MM.1S (cell line): ENCODE measurements at regions not wholly inside any gene's neighbourhood (a gene's known extent, or its start where the extent isn't known, plus 50 kb on each side); places are given as distances from the start of the nearest gene placed in this dataset.

Source experiments
- DNase-seq: peaks from one replicate; pipeline ENCODE4 v3.0.0-alpha.2; 2015
- H2AFZ ChIP-seq: fragments of 300-600 bp; sonication (generic); 2 replicates; pipeline ENCODE4 v1.6.0; 2016; ENCODE audit warnings: antibody characterized with exemption, low read length
- H3F3A ChIP-seq: fragments of 300-600 bp; sonication (generic); 2 replicates; pipeline ENCODE4 v1.6.1; 2016; ENCODE audit warnings: mild to moderate bottlenecking, antibody characterized with exemption, low read length, moderate library complexity, mixed read lengths; ENCODE audit not compliant: insufficient read depth
- H3K27ac ChIP-seq: fragments of 300-600 bp; sonication (generic); 2 replicates; pipeline ENCODE4 v1.5.1; 2016; ENCODE audit warnings: mild to moderate bottlenecking, low read length
- H3K27me3 ChIP-seq: fragments of 300-600 bp; sonication (generic); replicated peaks from 2 replicates; pipeline ENCODE4 v1.6.0; 2016; ENCODE audit warnings: low read length; ENCODE audit not compliant: insufficient read depth
- H3K36me3 ChIP-seq: fragments of 300-600 bp; sonication (generic); replicated peaks from 2 replicates; pipeline ENCODE4 v1.6.1; 2016; ENCODE audit warnings: mild to moderate bottlenecking, low read length, mixed read lengths; ENCODE audit not compliant: insufficient read depth
- H3K4me1 ChIP-seq: fragments of 300-600 bp; sonication (generic); 2 replicates; pipeline ENCODE4 v1.6.1; 2016; ENCODE audit warnings: low read length, mixed read lengths
- H3K4me2 ChIP-seq: fragments of 300-600 bp; sonication (generic); 2 replicates; pipeline ENCODE4 v1.6.0; 2016; ENCODE audit warnings: low read depth, low read length
- H3K4me3 ChIP-seq: fragments of 300-600 bp; sonication (generic); 2 replicates; pipeline ENCODE4 v1.5.1; 2016; ENCODE audit warnings: low read length, mixed read lengths
- H3K79me2 ChIP-seq: fragments of 300-600 bp; sonication (generic); 2 replicates; pipeline ENCODE4 v1.6.1; 2016; ENCODE audit warnings: mixed run types, low read length, mixed read lengths
- H3K9ac ChIP-seq: fragments of 300-600 bp; sonication (generic); 2 replicates; pipeline ENCODE4 v1.6.1; 2016; ENCODE audit warnings: low read length, mixed read lengths
- H3K9me2 ChIP-seq: fragments of 300-600 bp; sonication (generic); replicated peaks from 2 replicates; pipeline ENCODE4 v1.6.1; 2016; ENCODE audit warnings: mild to moderate bottlenecking, low read length, mixed read lengths; ENCODE audit not compliant: insufficient read depth
- H3K9me3 ChIP-seq: fragments of 300-600 bp; sonication (generic); replicated peaks from 2 replicates; pipeline ENCODE4 v1.6.1; 2016; ENCODE audit warnings: mild to moderate bottlenecking, low read length, mixed read lengths; ENCODE audit not compliant: insufficient read depth
- H4K20me1 ChIP-seq: fragments of 300-600 bp; sonication (generic); 2 replicates; pipeline ENCODE4 v1.6.1; 2016; ENCODE audit warnings: mild to moderate bottlenecking, low read length, moderate library complexity, mixed read lengths; ENCODE audit not compliant: insufficient read depth
- CTCF ChIP-seq: fragments of 300-600 bp; sonication (generic); IDR thresholded peaks from 2 replicates; pipeline ENCODE4 v1.5.1; 2016; ENCODE audit warnings: antibody characterized with exemption, low read length, mixed read lengths
- EZH2 ChIP-seq: fragments of 300-600 bp; sonication (generic); optimal IDR thresholded peaks from 2 replicates; pipeline ENCODE3; 2017; ENCODE audit warnings: low read depth, mild to moderate bottlenecking, antibody characterized with exemption, low read length, mixed read lengths
- EZH2phosphoT487 ChIP-seq: fragments of 300-600 bp; sonication (generic); IDR thresholded peaks from 2 replicates; pipeline ENCODE4 v1.6.1; 2018; ENCODE audit warnings: antibody characterized with exemption, low read length

DNA sequence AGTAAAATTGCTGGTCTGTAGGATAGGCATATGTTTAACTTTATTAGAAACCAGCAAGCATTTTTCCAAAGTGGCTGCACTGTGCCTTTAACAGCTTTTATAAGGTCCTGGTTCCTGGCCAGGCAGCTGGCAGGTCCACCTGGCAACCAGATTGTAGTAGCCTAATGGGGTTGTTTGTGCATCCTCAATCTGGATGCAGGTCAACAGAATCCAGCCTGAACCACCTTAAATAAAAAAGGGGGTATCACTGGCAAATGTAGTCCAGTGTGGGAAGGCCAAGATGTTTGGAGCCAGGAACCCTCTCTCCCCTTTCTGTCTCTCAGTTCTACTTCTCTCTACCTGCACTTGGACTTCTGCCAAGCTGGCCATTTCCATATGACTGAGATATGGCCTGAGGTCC lies 200.3 kb downstream of the ZNF621 start:
- no peaks in the 10 kb centered on the region for H3K4me1 ChIP-seq
- H3K4me3 ChIP-seq, result no peak overlapping the region
- H3K9me3 ChIP-seq, result no peaks in the 10 kb centered on the region
- H2AFZ ChIP-seq, result no peak overlapping the region
- no peak overlapping the region for H3K9ac ChIP-seq
- H3F3A ChIP-seq, result no peaks in the 10 kb centered on the region
- DNase-seq, result no peak
- H3K9me2 ChIP-seq, result no peaks in the 10 kb centered on the region
- no peak overlapping the region for H3K4me2 ChIP-seq
- H3K36me3 ChIP-seq, result no peaks in the 10 kb centered on the region
- H4K20me1 ChIP-seq, result no peaks in the 10 kb centered on the region
- H3K79me2 ChIP-seq, result no peaks in the 10 kb centered on the region
- H3K27me3 ChIP-seq, result no peaks in the 10 kb centered on the region
- H3K27ac ChIP-seq, result no peak overlapping the region
- no peak for TF ChIP-seq CTCF
- TF ChIP-seq EZH2, result no peak
- TF ChIP-seq EZH2phosphoT487, result no peak

GRCh38 chr3:40731445-40731844 lies 206.7 kb downstream of the ZNF621 start:
- no peaks in the 10 kb centered on the region for H3K4me1 ChIP-seq
- H3F3A ChIP-seq, result no peaks in the 10 kb centered on the region
- no peak overlapping the region for H2AFZ ChIP-seq
- H4K20me1 ChIP-seq, result no peaks in the 10 kb centered on the region
- no peaks in the 10 kb centered on the region for H3K9me2 ChIP-seq
- H3K4me2 ChIP-seq, result no peak overlapping the region
- H3K27ac ChIP-seq, result no peak overlapping the region
- H3K9ac ChIP-seq, result no peak overlapping the region
- no peaks in the 10 kb centered on the region for H3K9me3 ChIP-seq
- H3K36me3 ChIP-seq, result no peaks in the 10 kb centered on the region
- no peak overlapping the region for H3K4me3 ChIP-seq
- DNase-seq, result no peak
- no peaks in the 10 kb centered on the region for H3K27me3 ChIP-seq
- no peak for TF ChIP-seq CTCF
- TF ChIP-seq EZH2phosphoT487, result no peak
- TF ChIP-seq EZH2, result no peak
- H3K79me2 ChIP-seq, result no peaks in the 10 kb centered on the region

GRCh38 chr3:40736943-40737342 lies 212.2 kb downstream of the ZNF621 start:
- H3K9me2 ChIP-seq, result no peaks in the 10 kb centered on the region
- H3K9ac ChIP-seq, result no peak overlapping the region
- H3K4me1 ChIP-seq, result no peaks in the 10 kb centered on the region
- H3F3A ChIP-seq, result no peaks in the 10 kb centered on the region
- H2AFZ ChIP-seq, result no peak overlapping the region
- H3K9me3 ChIP-seq, result no peaks in the 10 kb centered on the region
- no peak overlapping the region for H3K4me3 ChIP-seq
- H3K27ac ChIP-seq, result no peak overlapping the region
- no peak overlapping the region for H3K4me2 ChIP-seq
- H3K79me2 ChIP-seq, result no peaks in the 10 kb centered on the region
- no peaks in the 10 kb centered on the region for H4K20me1 ChIP-seq
- DNase-seq, result no peak
- TF ChIP-seq EZH2 (no peak), EZH2phosphoT487 (no peak), CTCF (no peak)
- H3K36me3 ChIP-seq, result no peaks in the 10 kb centered on the region
- H3K27me3 ChIP-seq, result no peaks in the 10 kb centered on the region

GRCh38 chr3:40737343-40737742 lies 212.6 kb downstream of the ZNF621 start:
- Histone ChIP-seq H3K9ac (no peak overlapping the region), H3K27me3 (no peaks in the 10 kb centered on the region), H3K27ac (no peak overlapping the region), H3K36me3 (no peaks in the 10 kb centered on the region), H3K9me3 (no peaks in the 10 kb centered on the region), H3K79me2 (no peaks in the 10 kb centered on the region), H3K4me1 (no peaks in the 10 kb centered on the region), H3K9me2 (no peaks in the 10 kb centered on the region), H3K4me2 (no peak overlapping the region), H3K4me3 (no peak overlapping the region), H4K20me1 (no peaks in the 10 kb centered on the region), H2AFZ (no peak overlapping the region), H3F3A (no peaks in the 10 kb centered on the region)
- DNase-seq, result no peak
- no peak for TF ChIP-seq EZH2
- TF ChIP-seq EZH2phosphoT487, result no peak
- no peak for TF ChIP-seq CTCF
